ENCODE measurements at regions not wholly inside any gene's neighbourhood (a gene's known extent, or its start where the extent isn't known, plus 50 kb on each side); places are given as distances from the start of the nearest gene placed in this dataset.
A peak's percentile ranks its signal among the peaks of the same experiment; 100 is the strongest.
"Not testable (repeated sequence)": the region's sequence is repeated elsewhere in the genome, so short reads cannot be mapped to it uniquely, and the experiment has no call there.

- not testable (repeated sequence) for DNase-seq (ENCODE audit: low read depth in 2 of 2)
These were observed 58.3 kb downstream of the ART5 start for GRCh38 chr11:3583476-3583875.

- DNase-seq (ENCODE audit: low read depth in 2 of 2): not testable (repeated sequence)
These were observed 60.4 kb downstream of the ART5 start for GRCh38 chr11:3581389-3581725.

- peak; percentile 42 to 49 for DNase-seq (ENCODE audit: low read depth in 2 of 2)
These were observed 61.1 kb downstream of the ART5 start for GRCh38 chr11:3580487-3581388.

- DNase-seq (ENCODE audit: low read depth in 2 of 2): not testable (repeated sequence)
These were observed 62.0 kb downstream of the ART5 start for GRCh38 chr11:3579600-3580459.

- not testable (repeated sequence) for DNase-seq (ENCODE audit: low read depth in 2 of 2)
These were observed 65.7 kb downstream of the ART5 start for GRCh38 chr11:3576066-3576604.

GRCh38 chr11:3572976-3573647, 68.7 kb downstream of the ART5 start:
- DNase-seq (ENCODE audit: low read depth in 2 of 2): not testable (repeated sequence)

GRCh38 chr11:3571752-3572151, 70.0 kb downstream of the ART5 start:
- not testable (repeated sequence) for DNase-seq (ENCODE audit: low read depth in 2 of 2)

GRCh38 chr11:3565838-3566237, 76.0 kb downstream of the ART5 start:
- not testable (repeated sequence) for DNase-seq (ENCODE audit: low read depth in 2 of 2)

GRCh38 chr11:3564383-3564782, 77.4 kb downstream of the ART5 start:
- not testable (repeated sequence) for DNase-seq (ENCODE audit: low read depth in 2 of 2)

GRCh38 chr11:3554621-3555020, 87.2 kb downstream of the ART5 start:
- not testable (repeated sequence) for DNase-seq (ENCODE audit: low read depth in 2 of 2)

- DNase-seq (ENCODE audit: low read depth in 2 of 2): not testable (repeated sequence)
These were observed 96.8 kb downstream of the ART5 start for GRCh38 chr11:3544990-3545389.

GRCh38 chr11:3538220-3538619, 103.6 kb downstream of the ART5 start:
- DNase-seq (ENCODE audit: low read depth in 2 of 2): not testable (repeated sequence)

GRCh38 chr11:3537254-3537653, 104.5 kb downstream of the ART5 start:
- DNase-seq (ENCODE audit: low read depth in 2 of 2): not testable (repeated sequence)

- not testable (repeated sequence) for DNase-seq (ENCODE audit: low read depth in 2 of 2)
These were observed 108.8 kb downstream of the ART5 start for GRCh38 chr11:3532958-3533357.

- not testable (repeated sequence) for DNase-seq (ENCODE audit: low read depth in 2 of 2)
These were observed 110.5 kb downstream of the ART5 start for GRCh38 chr11:3531280-3531679.

- not testable (repeated sequence) for DNase-seq (ENCODE audit: low read depth in 2 of 2)
These were observed 118.2 kb downstream of the ART5 start for GRCh38 chr11:3523567-3523966.

- DNase-seq (ENCODE audit: low read depth in 2 of 2): not testable (repeated sequence)
These were observed 120.9 kb downstream of the ART5 start for GRCh38 chr11:3520905-3521304.

GRCh38 chr11:3519841-3520240, 122.0 kb downstream of the ART5 start:
- DNase-seq (ENCODE audit: low read depth in 2 of 2): not testable (repeated sequence)

GRCh38 chr11:3516934-3517567, 124.7 kb downstream of the ART5 start:
- DNase-seq (ENCODE audit: low read depth in 2 of 2): not testable (repeated sequence)

- not testable (repeated sequence) for DNase-seq (ENCODE audit: low read depth in 2 of 2)
These were observed 125.4 kb downstream of the ART5 start for GRCh38 chr11:3516345-3516933.
